PC-9 (cell line): ENCODE measurements at regions not wholly inside any gene's neighbourhood (a gene's known extent, or its start where the extent isn't known, plus 50 kb on each side); places are given as distances from the start of the nearest gene placed in this dataset.

Experiments used
- BruUV-seq: library from RNA; stranded (reverse); fragments of 400-500 nt; replicated peaks from 2 replicates; lab custom pipeline; 2021; lab: Mats Ljungman, UMichigan
- CTCF ChIA-PET: fragments of 300-600 bp; sonication (Branson Sonifier 250); formaldehyde crosslinking; loops from one replicate; lab custom pipeline; 2022; ENCODE audit warnings: antibody characterized with exemption; lab: Charles Lee
- POLR2A ChIA-PET: fragments of 300-600 bp; sonication (Branson Sonifier 250); formaldehyde crosslinking; loops from one replicate; lab custom pipeline; 2022; ENCODE audit warnings: antibody characterized with exemption; ENCODE audit not compliant: unreplicated experiment; lab: Charles Lee
- DNase-seq, 2 experiments: peaks; one replicate each; pipeline versions ENCODE4 v3.0.0 to v3.0.0-alpha.2; 2015 to 2022; ENCODE audit warnings: mixed read lengths in 1 of 2
- H2AFZ ChIP-seq: fragments of 200-600 bp; sonication (generic); 2 replicates; pipeline ENCODE4 v1.8.1; 2017; ENCODE audit warnings: antibody characterized with exemption
- H3F3A ChIP-seq: fragments of 200-600 bp; sonication (generic); 2 replicates; pipeline ENCODE4 v1.8.1; 2017; ENCODE audit warnings: antibody characterized with exemption, mild to moderate bottlenecking, low read depth; ENCODE audit not compliant: insufficient read depth
- H3K27ac ChIP-seq: fragments of 200-600 bp; sonication (generic); 2 replicates; pipeline ENCODE4 v1.6.1; 2016; ENCODE audit warnings: mixed run types
- H3K27me3 ChIP-seq: fragments of 200-600 bp; sonication (generic); 2 replicates; pipeline ENCODE4 v1.6.1; 2016; ENCODE audit warnings: low read depth, mixed run types; ENCODE audit not compliant: insufficient read depth
- H3K36me3 ChIP-seq: fragments of 200-600 bp; sonication (generic); 2 replicates; pipeline ENCODE4 v1.6.1; 2016; ENCODE audit warnings: low read depth, mixed run types
- H3K4me1 ChIP-seq: fragments of 200-600 bp; sonication (generic); replicated peaks from 2 replicates; pipeline ENCODE4 v1.6.1; 2016; ENCODE audit warnings: mixed run types; ENCODE audit not compliant: insufficient read depth
- H3K4me2 ChIP-seq: fragments of 200-600 bp; sonication (generic); 2 replicates; pipeline ENCODE4 v1.6.1; 2017; ENCODE audit warnings: mixed run types
- H3K4me3 ChIP-seq: fragments of 200-600 bp; sonication (generic); 2 replicates; pipeline ENCODE4 v1.6.1; 2016; ENCODE audit warnings: mixed run types
- H3K79me2 ChIP-seq: fragments of 200-600 bp; sonication (generic); 2 replicates; pipeline ENCODE4 v1.6.1; 2017; ENCODE audit warnings: low read depth, mixed run types
- H3K9me2 ChIP-seq: fragments of 200-600 bp; sonication (generic); 2 replicates; pipeline ENCODE4 v1.8.1; 2017; ENCODE audit warnings: mild to moderate bottlenecking; ENCODE audit not compliant: insufficient read depth
- H3K9me3 ChIP-seq: fragments of 200-600 bp; sonication (generic); 2 replicates; pipeline ENCODE4 v1.8.1; 2016; ENCODE audit warnings: low read depth; ENCODE audit not compliant: insufficient read depth
- H4K20me1 ChIP-seq: fragments of 200-600 bp; sonication (generic); 2 replicates; pipeline ENCODE4 v1.8.1; 2017; ENCODE audit not compliant: insufficient read depth
- EZH2 ChIP-seq: fragments of 200-600 bp; sonication (generic); IDR thresholded peaks from 2 replicates; pipeline ENCODE4 v1.8.0; 2017; ENCODE audit warnings: antibody characterized with exemption, low read depth
- intact Hi-C: fragments of 100-400 bp; cut with micrococcal nuclease; formaldehyde crosslinking; loops from one replicate; pipeline ENCODE4 v1.10.0; 2022; ENCODE audit not compliant: unreplicated experiment
- TF ChIP-seq, protein P1 (sequence below): fragments of 200-600 bp; sonication (generic); conservative IDR thresholded peaks from 2 replicates; pipeline ENCODE4 v1.6.1; 2017; ENCODE audit warnings: mixed run types, antibody characterized with exemption, mild to moderate bottlenecking, moderate library complexity

DNA sequence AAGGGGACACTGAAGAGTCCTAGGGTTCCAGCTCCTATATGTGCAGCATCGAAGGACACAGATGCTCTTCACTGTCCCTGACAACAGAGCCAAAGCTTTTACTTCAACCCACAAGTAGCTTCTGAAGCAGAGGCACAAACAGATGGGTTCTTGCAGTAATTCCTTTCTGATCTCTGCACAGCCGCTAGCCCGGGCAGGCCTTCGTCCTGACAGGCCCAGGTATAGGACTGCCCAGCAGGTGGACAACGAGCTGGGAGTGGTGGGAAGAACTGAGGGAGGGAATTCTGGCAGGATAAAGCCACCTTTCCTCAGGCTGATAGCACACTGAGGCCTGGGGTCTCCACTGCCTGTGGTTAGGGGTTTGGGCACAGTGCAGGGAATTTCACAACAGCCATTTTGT, 94.8 kb downstream of the RHOB start:
- BruUV-seq = no TSS peak
- no peaks in the 10 kb centered on the region for H3K9me3 ChIP-seq
- ChIA-PET POLR2A (no interaction called here), CTCF (interaction anchor here (0.5 kb wide), 1 partner anchor 14 kb away, joined by 6 read pairs; no protein-coding TSS in a partner anchor)
- H4K20me1 ChIP-seq = no peaks in the 10 kb centered on the region
- H3K4me1 ChIP-seq = peaks cover 23% of the 10 kb centered on the region
- no peak overlapping the region for H2AFZ ChIP-seq
- no peak overlapping the region for H3K27ac ChIP-seq
- no peak overlapping the region for H3K4me3 ChIP-seq
- TF ChIP-seq, protein P1, sequence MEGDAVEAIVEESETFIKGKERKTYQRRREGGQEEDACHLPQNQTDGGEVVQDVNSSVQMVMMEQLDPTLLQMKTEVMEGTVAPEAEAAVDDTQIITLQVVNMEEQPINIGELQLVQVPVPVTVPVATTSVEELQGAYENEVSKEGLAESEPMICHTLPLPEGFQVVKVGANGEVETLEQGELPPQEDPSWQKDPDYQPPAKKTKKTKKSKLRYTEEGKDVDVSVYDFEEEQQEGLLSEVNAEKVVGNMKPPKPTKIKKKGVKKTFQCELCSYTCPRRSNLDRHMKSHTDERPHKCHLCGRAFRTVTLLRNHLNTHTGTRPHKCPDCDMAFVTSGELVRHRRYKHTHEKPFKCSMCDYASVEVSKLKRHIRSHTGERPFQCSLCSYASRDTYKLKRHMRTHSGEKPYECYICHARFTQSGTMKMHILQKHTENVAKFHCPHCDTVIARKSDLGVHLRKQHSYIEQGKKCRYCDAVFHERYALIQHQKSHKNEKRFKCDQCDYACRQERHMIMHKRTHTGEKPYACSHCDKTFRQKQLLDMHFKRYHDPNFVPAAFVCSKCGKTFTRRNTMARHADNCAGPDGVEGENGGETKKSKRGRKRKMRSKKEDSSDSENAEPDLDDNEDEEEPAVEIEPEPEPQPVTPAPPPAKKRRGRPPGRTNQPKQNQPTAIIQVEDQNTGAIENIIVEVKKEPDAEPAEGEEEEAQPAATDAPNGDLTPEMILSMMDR = no peak
- no peak for TF ChIP-seq EZH2
- no peak overlapping the region for H3K4me2 ChIP-seq
- no peaks in the 10 kb centered on the region; the same call in 1 of the 2 replicates for H3F3A ChIP-seq
- H3K27me3 ChIP-seq = no peaks in the 10 kb centered on the region
- no peak for DNase-seq
- intact Hi-C loops = no loop called here
- no peaks in the 10 kb centered on the region for H3K9me2 ChIP-seq
- no peaks in the 10 kb centered on the region for H3K79me2 ChIP-seq
- H3K36me3 ChIP-seq = no peaks in the 10 kb centered on the region

DNA sequence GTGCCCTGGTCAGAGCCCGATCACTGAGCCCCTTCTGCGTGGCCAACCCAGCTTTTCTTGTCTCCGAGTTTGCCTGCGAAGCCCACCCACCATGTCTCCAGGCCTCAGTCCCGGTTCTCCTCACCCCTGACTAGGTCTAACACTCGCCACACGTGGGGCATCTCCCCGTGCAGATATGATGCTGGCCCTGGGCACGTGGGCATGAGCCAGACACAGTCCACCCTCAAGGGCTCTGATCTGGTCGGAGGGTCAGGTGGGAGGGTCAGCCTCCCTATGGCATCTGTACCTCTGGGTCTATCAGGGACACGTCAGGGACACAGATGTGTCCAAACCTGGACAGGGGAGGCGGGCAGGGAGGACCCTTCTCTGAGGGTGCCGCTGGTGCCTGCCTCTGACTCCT, 95.4 kb downstream of the RHOB start:
- no peak for TF ChIP-seq EZH2
- TF ChIP-seq, protein P1 = no peak
- DNase-seq = no peak
- H4K20me1 ChIP-seq = no peaks in the 10 kb centered on the region
- H3K4me3 ChIP-seq = no peak overlapping the region
- H3K9me3 ChIP-seq = no peaks in the 10 kb centered on the region
- intact Hi-C loops = no loop called here
- peaks cover 17% of the 10 kb centered on the region for H3K4me1 ChIP-seq
- no peak overlapping the region for H3K4me2 ChIP-seq
- H3F3A ChIP-seq = no peaks in the 10 kb centered on the region; the same call in 1 of the 2 replicates
- no peak overlapping the region for H2AFZ ChIP-seq
- ChIA-PET CTCF (no interaction called here), POLR2A (no interaction called here)
- H3K27ac ChIP-seq = no peak overlapping the region
- no peaks in the 10 kb centered on the region for H3K79me2 ChIP-seq
- no peaks in the 10 kb centered on the region for H3K27me3 ChIP-seq
- H3K36me3 ChIP-seq = no peaks in the 10 kb centered on the region
- H3K9me2 ChIP-seq = no peaks in the 10 kb centered on the region
- BruUV-seq = no TSS peak

DNA sequence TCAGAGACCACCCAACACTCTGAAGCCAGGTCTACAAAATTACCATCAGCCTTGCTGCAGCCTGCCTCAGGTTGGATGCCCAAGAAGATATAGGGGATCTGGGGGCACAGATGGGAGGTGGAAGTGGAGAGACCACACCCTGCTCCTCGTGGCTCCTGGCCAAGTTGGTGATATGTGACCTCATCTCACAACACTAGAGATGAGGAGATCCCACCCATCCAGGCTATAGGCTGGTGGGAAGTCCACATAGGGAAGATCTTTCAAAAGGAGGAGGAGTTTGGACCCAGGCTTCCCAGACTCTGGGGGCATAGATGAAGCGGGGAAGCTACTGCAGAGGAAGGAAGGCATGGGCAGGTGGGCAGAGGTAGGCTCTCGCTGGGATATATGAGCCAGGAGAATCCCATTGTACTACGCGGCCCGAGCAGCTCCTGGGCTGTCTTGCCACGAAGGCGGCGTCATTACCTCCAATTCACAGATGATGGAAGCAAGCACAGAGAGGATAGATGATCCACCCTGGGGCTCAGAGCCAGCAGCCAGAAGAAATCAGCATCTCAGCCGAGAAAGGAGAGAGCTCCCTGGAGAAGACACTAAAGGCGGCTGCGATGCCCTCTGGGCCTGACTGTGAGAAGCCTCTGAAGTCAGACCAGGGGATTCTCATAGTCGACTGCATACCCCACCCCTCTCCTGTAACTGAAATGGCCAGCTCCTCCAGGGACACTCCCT, 96.0 kb downstream of the RHOB start:
- Histone ChIP-seq H4K20me1 (no peaks in the 10 kb centered on the region), H3K4me2 (no peak overlapping the region), H3K4me3 (no peak overlapping the region), H3K27me3 (no peaks in the 10 kb centered on the region), H2AFZ (no peak overlapping the region), H3K79me2 (no peaks in the 10 kb centered on the region), H3K36me3 (no peaks in the 10 kb centered on the region), H3K27ac (no peak overlapping the region), H3K9me3 (no peaks in the 10 kb centered on the region), H3K9me2 (no peaks in the 10 kb centered on the region), H3F3A (no peaks in the 10 kb centered on the region; the same call in 1 of the 2 replicates), H3K4me1 (peaks cover 15% of the 10 kb centered on the region; the same call in 1 of the 2 replicates)
- ChIA-PET POLR2A (no interaction called here), CTCF (no interaction called here)
- TF ChIP-seq EZH2 = no peak
- TF ChIP-seq, protein P1 = no peak
- no TSS peak for BruUV-seq
- no peak for DNase-seq
- intact Hi-C loops = no loop called here
